GM19372 (cell line): ENCODE measurements at regions not wholly inside any gene's neighbourhood (a gene's known extent, or its start where the extent isn't known, plus 50 kb on each side); places are given as distances from the start of the nearest gene placed in this dataset.
A peak's percentile ranks its signal among the peaks of the same experiment; 100 is the strongest.
"Not testable (repeated sequence)": the region's sequence is repeated elsewhere in the genome, so short reads cannot be mapped to it uniquely, and the experiment has no call there.

ENCODE experiments used
- ATAC-seq: cut with Tn5 transposase; IDR thresholded peaks from one replicate; pipeline ENCODE4 v1.9.1; 2021; ENCODE audit warnings: mild to moderate bottlenecking, low read depth, moderate library complexity; ENCODE audit not compliant: unreplicated experiment

GRCh38 chr5:168103018-168103417 is 188.4 kb upstream of the WWC1 start:
- ATAC-seq = not testable (repeated sequence)

DNA sequence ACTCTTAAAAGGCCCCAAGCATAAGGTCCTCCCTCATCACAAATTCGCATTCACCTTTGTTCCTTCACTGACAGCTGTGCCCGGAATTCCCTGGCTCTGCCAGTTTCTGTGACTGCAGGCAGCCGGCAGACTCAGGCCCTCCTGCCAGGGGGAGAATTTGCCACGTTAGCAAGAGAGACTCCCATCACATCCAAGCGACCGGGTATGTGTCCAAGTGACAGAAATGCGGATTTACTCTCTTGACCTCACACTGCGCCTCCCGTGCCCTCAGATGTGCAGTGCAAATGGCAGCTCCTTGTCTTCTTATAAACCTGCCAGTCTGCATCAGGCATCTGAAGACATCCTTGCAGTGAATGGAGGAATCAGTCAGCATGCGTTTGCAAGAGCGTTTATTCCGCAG is 187.1 kb upstream of the WWC1 start:
- no peak for ATAC-seq

DNA sequence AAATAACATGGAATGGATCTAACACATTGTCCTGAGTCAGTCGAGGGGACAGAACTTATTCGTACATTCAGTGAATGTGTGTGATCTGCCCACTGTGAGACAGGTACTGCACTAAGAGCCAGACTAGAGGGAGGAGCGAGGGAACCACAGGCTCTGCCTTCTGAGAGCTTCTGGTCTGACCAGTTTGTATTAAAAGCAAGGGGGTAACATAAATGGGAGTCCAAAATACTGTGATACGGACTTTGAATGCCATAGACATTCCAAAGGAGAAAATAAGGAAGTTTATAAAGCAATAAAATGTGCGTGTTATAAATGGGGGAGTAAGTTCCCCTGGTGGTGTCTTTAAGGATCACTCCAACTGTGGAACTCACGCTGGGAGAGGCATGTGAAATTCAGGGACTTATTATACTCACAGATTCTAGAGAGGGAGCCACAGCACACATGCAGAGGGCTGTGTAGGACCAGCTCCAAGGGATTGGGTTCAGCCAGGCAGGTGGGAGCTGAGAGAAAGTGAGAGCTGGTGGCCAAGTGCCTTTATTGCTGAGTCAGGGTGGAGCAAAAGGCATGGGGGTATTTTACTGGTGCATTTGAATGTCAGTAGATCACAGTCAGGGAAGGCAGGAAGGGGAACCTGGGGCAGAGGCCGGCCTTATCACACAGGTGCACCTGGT is 186.5 kb upstream of the WWC1 start:
- no peak for ATAC-seq

- no peak for ATAC-seq
These were observed 185.3 kb upstream of the WWC1 start for GRCh38 chr5:168106008-168106761.

GRCh38 chr5:168109441-168109840 is 182.0 kb upstream of the WWC1 start:
- no peak for ATAC-seq

DNA sequence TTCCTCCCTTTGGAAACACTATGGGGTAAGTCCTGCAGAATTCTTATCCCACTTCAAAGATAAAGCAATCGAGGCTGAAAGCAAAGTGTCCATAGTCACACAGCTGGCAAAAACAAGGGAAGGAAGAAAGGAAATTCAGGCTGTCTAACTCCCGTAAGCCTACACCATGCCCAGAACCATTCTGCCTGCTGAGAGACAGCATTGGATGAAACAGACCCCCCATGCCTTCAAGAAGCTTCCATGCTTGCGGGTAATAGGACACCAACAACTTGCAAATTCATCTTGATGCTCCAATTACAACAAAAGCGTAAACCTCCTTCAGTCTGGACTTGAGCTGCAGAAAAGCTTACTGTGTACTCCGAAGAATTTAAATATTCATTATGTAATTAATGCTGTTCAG is 181.1 kb upstream of the WWC1 start:
- no peak for ATAC-seq

- ATAC-seq = no peak
These were observed 180.3 kb upstream of the WWC1 start for GRCh38 chr5:168110870-168111832.

- peak; percentile 89 for ATAC-seq
These were observed 176.9 kb upstream of the WWC1 start for GRCh38 chr5:168114444-168115017.

GRCh38 chr5:168117469-168117868 is 174.0 kb upstream of the WWC1 start:
- ATAC-seq = no peak

DNA sequence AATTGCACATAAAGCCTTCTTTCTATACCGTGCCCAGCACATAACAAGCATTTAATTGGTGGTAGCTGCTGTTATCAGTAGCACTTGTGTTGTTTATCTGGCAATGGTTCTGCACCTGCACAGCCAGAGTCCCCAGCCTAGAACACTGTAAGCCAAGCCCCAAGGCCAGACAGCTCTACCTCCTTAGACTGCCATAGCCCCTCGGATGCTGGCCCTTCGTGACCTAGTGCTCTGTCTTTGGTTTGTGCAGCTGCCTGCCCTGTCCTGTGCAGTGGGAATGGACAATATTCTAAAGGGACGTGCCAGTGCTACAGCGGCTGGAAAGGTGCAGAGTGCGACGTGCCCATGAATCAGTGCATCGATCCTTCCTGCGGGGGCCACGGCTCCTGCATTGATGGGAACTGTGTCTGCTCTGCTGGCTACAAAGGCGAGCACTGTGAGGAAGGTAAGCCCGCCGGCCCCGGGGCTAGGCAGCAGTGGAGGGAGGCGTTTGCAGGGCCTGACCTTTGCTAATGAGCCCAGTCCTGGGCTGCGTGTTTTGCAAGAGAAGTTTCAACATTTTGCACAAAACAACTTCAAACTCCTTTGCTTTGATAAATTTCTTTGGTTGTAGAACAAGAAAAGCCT is 173.3 kb upstream of the WWC1 start:
- no peak for ATAC-seq

DNA sequence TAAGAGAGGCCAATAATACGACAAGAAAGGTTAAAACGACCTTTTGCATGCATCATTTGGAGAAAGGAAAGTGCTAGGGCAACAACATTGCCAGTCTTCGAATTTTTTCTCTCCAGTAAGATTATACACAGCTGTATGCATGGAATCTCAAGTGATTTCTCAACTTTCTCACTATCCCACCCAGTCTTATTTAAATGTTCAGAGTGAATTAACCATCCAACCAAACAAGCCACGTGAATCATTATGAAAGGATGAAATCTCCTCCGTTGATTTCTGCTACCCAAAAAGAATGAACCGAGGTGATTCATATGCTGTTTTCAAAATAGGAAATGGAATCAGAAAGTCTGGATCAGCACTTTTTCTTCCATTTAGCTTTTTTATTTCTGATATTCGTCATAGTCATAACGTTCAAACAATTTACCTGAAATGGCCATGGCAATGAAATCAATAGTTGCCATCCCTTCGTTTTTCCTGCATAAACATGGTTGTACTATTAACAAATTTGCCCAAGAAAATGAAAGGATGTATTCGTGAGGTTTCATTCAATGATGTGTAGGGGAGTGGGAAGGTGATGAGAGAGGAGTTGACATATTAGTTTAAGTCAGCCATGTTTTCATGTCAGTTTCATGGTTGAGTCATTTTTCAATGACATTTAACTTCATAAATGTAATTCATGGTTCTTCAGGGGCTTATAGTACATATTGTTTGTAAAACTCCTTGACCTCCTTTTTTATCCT is 170.9 kb upstream of the WWC1 start:
- no peak for ATAC-seq

DNA sequence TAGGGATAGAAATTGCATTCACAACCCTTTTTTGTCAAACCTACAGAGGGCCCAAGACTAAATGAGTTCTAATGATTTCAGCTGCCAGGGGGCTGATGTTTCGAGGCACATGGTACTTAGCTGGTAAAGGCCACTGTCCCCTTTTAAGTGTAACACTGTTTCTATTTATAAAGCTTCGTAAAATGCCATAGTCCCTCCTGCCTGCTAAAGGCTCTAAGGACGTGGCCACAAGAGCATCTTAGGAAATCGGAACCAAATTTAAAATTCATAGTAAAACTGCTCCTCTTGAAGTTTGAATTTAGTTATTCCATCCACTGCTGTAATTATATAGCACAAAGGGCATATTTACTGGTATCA is 170.3 kb upstream of the WWC1 start:
- no peak for ATAC-seq

DNA sequence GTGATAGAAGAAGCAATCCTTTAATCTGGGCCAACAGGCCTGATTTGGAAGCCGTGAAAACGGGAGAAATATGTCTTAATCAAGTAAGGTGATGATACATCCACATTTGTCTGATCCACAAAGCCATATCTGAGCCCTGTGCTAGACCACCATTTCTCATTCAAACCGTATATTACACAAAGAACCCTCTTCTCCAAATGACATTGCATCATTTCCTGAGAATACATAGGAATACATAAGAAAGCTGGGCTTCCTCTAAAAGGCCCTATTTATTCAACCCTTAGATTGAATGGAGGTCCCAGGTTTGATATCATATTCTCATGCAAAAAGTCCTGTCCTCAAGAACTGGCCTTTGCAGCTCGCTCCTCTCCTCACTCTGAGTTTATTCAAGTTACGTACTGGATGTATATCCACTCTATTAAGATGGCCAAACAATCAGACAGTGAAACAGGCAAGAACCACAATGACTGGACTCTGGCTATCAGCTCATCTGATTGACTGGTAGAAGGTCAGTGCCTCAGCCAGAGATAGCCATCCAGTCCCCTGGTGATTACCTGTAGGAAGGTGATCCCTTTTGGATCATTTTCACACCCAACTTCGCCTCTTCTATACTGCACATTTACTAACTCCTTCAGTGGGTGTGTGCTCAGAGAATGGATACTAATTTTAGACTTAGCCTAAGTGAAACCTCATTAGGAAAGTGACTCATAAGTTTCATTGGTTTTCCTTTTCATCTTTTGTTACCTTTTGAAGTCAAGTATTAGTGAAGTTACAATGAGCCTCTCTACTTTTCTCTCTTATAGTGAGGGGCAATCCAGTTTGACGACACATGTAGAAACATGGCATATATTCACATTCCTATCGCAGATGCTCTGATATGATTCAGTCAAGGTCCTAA is 167.6 kb upstream of the WWC1 start:
- ATAC-seq = peak; percentile 84

- ATAC-seq = no peak
These were observed 165.8 kb upstream of the WWC1 start for GRCh38 chr5:168125445-168126199.

DNA sequence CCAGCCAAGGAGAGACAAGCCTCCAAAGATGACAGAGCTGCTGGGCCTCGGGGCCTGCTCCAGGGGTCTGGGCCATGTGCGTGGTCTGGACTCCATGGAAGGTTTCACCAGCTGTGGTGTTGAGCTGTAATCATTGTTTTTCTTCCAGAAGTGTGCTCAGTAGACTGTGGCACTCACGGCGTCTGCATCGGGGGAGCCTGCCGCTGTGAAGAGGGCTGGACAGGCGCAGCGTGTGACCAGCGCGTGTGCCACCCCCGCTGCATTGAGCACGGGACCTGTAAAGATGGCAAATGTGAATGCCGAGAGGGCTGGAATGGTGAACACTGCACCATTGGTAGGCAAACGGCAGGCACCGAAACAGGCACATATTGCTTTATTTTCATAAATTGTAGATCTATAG is 164.8 kb upstream of the WWC1 start:
- no peak for ATAC-seq

GRCh38 chr5:168128111-168128510 is 163.3 kb upstream of the WWC1 start:
- ATAC-seq = no peak

- no peak for ATAC-seq
These were observed 162.9 kb upstream of the WWC1 start for GRCh38 chr5:168128557-168128956.

- ATAC-seq = no peak
These were observed 159.9 kb upstream of the WWC1 start for GRCh38 chr5:168131519-168131918.
